ENCODE measurements at regions not wholly inside any gene's neighbourhood (a gene's known extent, or its start where the extent isn't known, plus 50 kb on each side); places are given as distances from the start of the nearest gene placed in this dataset.

DNA sequence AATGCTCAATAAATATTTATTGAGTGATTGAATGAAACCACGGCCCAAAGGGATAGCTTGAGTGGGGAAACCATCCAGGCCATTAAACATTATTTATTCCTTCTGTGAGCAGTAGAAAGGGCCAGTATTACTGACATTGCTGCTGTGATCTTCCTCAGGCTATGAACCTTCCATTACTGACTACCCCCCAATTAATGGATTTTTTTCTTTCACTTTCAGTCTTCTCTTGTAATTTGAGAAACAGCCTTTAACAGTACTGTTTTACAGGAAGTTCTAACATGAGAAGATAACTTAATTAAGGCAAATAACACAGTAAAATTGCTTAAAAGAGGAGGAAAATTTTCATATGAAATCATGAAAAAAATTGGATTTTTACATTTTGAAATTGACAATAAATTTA lies 629.5 kb downstream of the TRHDE start:
- TF ChIP-seq, protein P1, sequence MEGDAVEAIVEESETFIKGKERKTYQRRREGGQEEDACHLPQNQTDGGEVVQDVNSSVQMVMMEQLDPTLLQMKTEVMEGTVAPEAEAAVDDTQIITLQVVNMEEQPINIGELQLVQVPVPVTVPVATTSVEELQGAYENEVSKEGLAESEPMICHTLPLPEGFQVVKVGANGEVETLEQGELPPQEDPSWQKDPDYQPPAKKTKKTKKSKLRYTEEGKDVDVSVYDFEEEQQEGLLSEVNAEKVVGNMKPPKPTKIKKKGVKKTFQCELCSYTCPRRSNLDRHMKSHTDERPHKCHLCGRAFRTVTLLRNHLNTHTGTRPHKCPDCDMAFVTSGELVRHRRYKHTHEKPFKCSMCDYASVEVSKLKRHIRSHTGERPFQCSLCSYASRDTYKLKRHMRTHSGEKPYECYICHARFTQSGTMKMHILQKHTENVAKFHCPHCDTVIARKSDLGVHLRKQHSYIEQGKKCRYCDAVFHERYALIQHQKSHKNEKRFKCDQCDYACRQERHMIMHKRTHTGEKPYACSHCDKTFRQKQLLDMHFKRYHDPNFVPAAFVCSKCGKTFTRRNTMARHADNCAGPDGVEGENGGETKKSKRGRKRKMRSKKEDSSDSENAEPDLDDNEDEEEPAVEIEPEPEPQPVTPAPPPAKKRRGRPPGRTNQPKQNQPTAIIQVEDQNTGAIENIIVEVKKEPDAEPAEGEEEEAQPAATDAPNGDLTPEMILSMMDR (IDR thresholded peaks at IDR 0.05): no peak
- no peak for TF ChIP-seq POLR2AphosphoS5 (IDR thresholded peaks at IDR 0.05)
